ENCODE measurements at regions not wholly inside any gene's neighbourhood (a gene's known extent, or its start where the extent isn't known, plus 50 kb on each side); places are given as distances from the start of the nearest gene placed in this dataset.

DNA sequence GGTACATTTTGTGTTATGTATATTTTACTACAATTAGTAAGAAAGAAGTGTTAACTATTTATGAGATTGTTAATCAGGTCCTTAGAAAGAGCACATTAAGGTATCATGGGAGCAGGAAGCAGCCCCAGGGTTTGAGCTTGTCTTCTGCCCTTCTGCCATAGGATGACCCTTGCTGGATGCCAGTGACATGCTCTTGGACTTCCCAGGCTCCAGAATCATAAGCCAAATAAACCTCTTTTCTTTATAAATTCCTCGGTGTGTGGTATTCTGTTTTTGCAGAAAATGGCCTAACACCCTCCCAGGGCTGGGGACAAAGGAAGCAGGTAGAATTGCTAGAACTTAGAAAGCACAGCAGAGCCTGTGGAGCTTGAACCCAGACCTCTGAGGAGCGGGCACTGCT is 164.7 kb downstream of the VRK1 start:
- TF ChIP-seq ZNF274 (CRISPR knock-in tag; IDR thresholded peaks at IDR 0.05) (no peak), ATF5 (CRISPR knock-in tag; IDR thresholded peaks at IDR 0.05; ENCODE audit: low read depth) (no peak), CBX1 (IDR thresholded peaks at IDR 0.05; ENCODE audit: low read depth) (no peak), ZBTB42 (CRISPR knock-in tag; IDR thresholded peaks at IDR 0.05) (no peak), HDAC2 (CRISPR knock-in tag; IDR thresholded peaks at IDR 0.05) (no peak), UBTF (CRISPR knock-in tag; IDR thresholded peaks at IDR 0.05) (no peak), MAX (IDR thresholded peaks at IDR 0.05) (no peak), NFKBIZ (CRISPR knock-in tag; IDR thresholded peaks at IDR 0.05) (no peak), RFX3 (CRISPR knock-in tag; IDR thresholded peaks at IDR 0.05) (no peak), ESRRA (CRISPR knock-in tag; IDR thresholded peaks at IDR 0.05; ENCODE audit: low read depth) (no peak), ZNF768 (CRISPR knock-in tag; IDR thresholded peaks at IDR 0.05) (no peak)
- TF ChIP-seq, protein P1, sequence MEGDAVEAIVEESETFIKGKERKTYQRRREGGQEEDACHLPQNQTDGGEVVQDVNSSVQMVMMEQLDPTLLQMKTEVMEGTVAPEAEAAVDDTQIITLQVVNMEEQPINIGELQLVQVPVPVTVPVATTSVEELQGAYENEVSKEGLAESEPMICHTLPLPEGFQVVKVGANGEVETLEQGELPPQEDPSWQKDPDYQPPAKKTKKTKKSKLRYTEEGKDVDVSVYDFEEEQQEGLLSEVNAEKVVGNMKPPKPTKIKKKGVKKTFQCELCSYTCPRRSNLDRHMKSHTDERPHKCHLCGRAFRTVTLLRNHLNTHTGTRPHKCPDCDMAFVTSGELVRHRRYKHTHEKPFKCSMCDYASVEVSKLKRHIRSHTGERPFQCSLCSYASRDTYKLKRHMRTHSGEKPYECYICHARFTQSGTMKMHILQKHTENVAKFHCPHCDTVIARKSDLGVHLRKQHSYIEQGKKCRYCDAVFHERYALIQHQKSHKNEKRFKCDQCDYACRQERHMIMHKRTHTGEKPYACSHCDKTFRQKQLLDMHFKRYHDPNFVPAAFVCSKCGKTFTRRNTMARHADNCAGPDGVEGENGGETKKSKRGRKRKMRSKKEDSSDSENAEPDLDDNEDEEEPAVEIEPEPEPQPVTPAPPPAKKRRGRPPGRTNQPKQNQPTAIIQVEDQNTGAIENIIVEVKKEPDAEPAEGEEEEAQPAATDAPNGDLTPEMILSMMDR (CRISPR knock-in tag; IDR thresholded peaks at IDR 0.05), result no peak
- TF ChIP-seq, protein P2, sequence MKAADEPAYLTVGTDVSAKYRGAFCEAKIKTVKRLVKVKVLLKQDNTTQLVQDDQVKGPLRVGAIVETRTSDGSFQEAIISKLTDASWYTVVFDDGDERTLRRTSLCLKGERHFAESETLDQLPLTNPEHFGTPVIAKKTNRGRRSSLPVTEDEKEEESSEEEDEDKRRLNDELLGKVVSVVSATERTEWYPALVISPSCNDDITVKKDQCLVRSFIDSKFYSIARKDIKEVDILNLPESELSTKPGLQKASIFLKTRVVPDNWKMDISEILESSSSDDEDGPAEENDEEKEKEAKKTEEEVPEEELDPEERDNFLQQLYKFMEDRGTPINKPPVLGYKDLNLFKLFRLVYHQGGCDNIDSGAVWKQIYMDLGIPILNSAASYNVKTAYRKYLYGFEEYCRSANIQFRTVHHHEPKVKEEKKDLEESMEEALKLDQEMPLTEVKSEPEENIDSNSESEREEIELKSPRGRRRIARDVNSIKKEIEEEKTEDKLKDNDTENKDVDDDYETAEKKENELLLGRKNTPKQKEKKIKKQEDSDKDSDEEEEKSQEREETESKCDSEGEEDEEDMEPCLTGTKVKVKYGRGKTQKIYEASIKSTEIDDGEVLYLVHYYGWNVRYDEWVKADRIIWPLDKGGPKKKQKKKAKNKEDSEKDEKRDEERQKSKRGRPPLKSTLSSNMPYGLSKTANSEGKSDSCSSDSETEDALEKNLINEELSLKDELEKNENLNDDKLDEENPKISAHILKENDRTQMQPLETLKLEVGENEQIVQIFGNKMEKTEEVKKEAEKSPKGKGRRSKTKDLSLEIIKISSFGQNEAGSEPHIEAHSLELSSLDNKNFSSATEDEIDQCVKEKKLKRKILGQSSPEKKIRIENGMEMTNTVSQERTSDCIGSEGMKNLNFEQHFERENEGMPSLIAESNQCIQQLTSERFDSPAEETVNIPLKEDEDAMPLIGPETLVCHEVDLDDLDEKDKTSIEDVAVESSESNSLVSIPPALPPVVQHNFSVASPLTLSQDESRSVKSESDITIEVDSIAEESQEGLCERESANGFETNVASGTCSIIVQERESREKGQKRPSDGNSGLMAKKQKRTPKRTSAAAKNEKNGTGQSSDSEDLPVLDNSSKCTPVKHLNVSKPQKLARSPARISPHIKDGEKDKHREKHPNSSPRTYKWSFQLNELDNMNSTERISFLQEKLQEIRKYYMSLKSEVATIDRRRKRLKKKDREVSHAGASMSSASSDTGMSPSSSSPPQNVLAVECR (CRISPR knock-in tag; IDR thresholded peaks at IDR 0.05; ENCODE audit: borderline replicate concordance), result no peak

Measured in HepG2 (cell line).